Activated CD4-positive, alpha-beta memory T cell treated with anti-CD3 and anti-CD28 coated beads, Interleukin-2, amount 10 ng/mL, durations not matched to agents 7 days and 5 days (primary cell): ENCODE measurements at regions not wholly inside any gene's neighbourhood (a gene's known extent, or its start where the extent isn't known, plus 50 kb on each side); places are given as distances from the start of the nearest gene placed in this dataset.

Experiments
- CTCF ChIA-PET: fragments of 350-600 bp; sonication (Branson Sonifier 250); formaldehyde crosslinking; loops from one replicate; lab custom pipeline; 2021; ENCODE audit warnings: antibody characterized with exemption, inconsistent platforms; lab: Charles Lee
- POLR2A ChIA-PET: fragments of 350-600 bp; sonication (Branson Sonifier 250); formaldehyde crosslinking; loops from one replicate; lab custom pipeline; 2021; ENCODE audit warnings: antibody characterized with exemption; lab: Charles Lee
- DNase-seq: peaks from one replicate; pipeline ENCODE4 v3.0.0-alpha.2; 2020
- H3K27ac Mint-ChIP-seq: one replicate; pipeline ENCODE4 v1.8.0; 2021; ENCODE audit warnings: mild to moderate bottlenecking, mixed read lengths
- H3K27me3 Mint-ChIP-seq: one replicate; pipeline ENCODE4 v1.8.0; 2021; ENCODE audit warnings: mixed read lengths
- H3K36me3 Mint-ChIP-seq: one replicate; pipeline ENCODE4 v1.8.0; 2021; ENCODE audit warnings: low read depth, mixed read lengths
- H3K4me1 Mint-ChIP-seq: one replicate; pipeline ENCODE4 v1.8.0; 2021; ENCODE audit warnings: mixed read lengths
- H3K4me3 Mint-ChIP-seq: one replicate; pipeline ENCODE4 v1.8.0; 2021; ENCODE audit warnings: mild to moderate bottlenecking, mixed read lengths
- H3K9me3 Mint-ChIP-seq: one replicate; pipeline ENCODE4 v1.8.0; 2021; ENCODE audit warnings: mixed read lengths

DNA sequence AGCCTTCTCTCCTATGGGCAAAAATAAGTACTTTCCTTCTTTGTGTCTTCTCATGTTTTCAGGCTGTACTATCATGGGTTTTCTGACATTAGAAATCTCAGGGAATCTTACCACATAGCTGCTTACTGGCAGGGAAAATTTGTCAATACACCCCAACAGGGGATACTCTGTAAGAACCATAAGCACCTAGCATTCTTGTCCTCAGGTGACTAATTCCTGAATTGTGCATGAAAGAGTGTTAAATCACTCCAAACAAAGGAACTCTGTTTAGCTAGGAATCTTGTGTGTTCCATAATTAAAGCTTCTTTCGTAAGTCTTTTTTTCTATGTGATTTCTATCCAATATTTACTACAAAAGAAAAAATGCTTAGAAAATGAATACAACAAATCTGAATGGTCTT is 206.7 kb upstream of the POT1 start:
- no peak overlapping the region for H3K27ac Mint-ChIP-seq
- POLR2A ChIA-PET: no interaction called here
- CTCF ChIA-PET: no interaction called here
- H3K4me1 Mint-ChIP-seq: no peaks in the 10 kb centered on the region
- no peaks in the 10 kb centered on the region for H3K36me3 Mint-ChIP-seq
- DNase-seq: no peak
- no peaks in the 10 kb centered on the region for H3K9me3 Mint-ChIP-seq
- no peak overlapping the region for H3K4me3 Mint-ChIP-seq
- no peaks in the 10 kb centered on the region for H3K27me3 Mint-ChIP-seq

DNA sequence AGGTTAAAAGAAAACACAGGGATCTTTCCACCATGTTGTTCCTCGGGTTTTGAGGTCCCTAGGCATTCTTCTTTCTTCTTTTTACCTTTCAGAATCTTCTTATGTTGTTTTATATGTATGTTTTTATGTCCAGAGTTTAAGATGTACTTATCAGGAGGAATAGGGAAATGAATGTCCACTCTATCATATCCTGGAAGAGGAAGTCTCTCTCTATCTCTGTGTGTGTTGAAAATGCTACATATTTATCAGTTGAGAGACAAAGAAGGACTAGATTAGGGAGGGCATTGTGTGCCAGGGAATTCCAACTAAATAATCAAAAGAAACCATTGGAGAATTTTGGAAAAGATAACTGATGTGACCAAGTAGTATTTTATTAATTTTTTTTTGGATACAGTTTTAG is 200.5 kb upstream of the POT1 start:
- no peak for DNase-seq
- H3K4me3 Mint-ChIP-seq: no peak overlapping the region
- H3K4me1 Mint-ChIP-seq: no peaks in the 10 kb centered on the region
- ChIA-PET POLR2A (no interaction called here), CTCF (no interaction called here)
- no peaks in the 10 kb centered on the region for H3K36me3 Mint-ChIP-seq
- H3K27ac Mint-ChIP-seq: no peak overlapping the region
- H3K27me3 Mint-ChIP-seq: no peaks in the 10 kb centered on the region
- H3K9me3 Mint-ChIP-seq: peaks cover 4% of the 10 kb centered on the region

DNA sequence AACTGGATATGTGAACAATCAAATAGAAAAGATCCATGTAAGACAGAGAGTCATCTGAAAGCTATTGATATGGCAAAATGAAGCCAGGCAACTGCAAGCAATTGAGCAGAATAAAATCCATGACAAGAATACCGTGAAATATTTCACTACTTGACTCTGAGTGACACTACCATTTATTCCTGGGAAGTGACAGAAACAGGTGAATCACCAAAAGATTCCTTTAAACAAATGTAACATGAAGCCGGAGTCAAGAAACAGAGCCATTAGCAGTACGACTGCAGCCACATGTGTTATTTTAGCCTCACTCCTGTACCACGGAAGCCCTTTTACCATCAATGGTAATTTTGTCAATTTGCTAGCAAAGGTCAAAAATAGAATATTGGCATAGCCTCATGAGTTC is 197.7 kb upstream of the POT1 start:
- no peak overlapping the region for H3K4me3 Mint-ChIP-seq
- POLR2A ChIA-PET: no interaction called here
- CTCF ChIA-PET: no interaction called here
- peaks cover 7% of the 10 kb centered on the region for H3K9me3 Mint-ChIP-seq
- no peaks in the 10 kb centered on the region for H3K4me1 Mint-ChIP-seq
- DNase-seq: no peak
- H3K36me3 Mint-ChIP-seq: no peaks in the 10 kb centered on the region
- H3K27ac Mint-ChIP-seq: no peak overlapping the region
- no peaks in the 10 kb centered on the region for H3K27me3 Mint-ChIP-seq

DNA sequence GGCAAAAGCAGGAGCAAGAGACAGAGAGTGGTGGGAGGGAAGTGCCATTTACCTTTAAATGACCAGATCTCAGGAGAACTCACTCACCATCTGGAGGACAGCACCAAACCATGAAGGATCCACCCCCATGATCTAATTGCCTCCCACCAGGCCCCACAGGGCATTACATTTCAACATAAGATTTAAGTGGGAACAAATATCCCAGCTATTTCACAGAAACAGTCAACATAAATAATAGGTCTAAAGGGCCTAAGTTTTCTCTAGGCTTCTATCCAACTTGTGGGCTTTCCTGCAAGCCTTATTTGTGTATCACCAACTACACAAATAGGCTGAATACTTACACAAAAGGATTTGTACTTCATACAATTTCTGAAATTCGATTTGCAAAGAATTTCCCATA is 196.8 kb upstream of the POT1 start:
- Mint-ChIP-seq H3K27me3 (no peaks in the 10 kb centered on the region), H3K36me3 (no peaks in the 10 kb centered on the region), H3K9me3 (peaks cover 7% of the 10 kb centered on the region), H3K27ac (no peak overlapping the region), H3K4me3 (no peak overlapping the region), H3K4me1 (no peaks in the 10 kb centered on the region)
- ChIA-PET CTCF (no interaction called here), POLR2A (no interaction called here)
- DNase-seq: no peak

DNA sequence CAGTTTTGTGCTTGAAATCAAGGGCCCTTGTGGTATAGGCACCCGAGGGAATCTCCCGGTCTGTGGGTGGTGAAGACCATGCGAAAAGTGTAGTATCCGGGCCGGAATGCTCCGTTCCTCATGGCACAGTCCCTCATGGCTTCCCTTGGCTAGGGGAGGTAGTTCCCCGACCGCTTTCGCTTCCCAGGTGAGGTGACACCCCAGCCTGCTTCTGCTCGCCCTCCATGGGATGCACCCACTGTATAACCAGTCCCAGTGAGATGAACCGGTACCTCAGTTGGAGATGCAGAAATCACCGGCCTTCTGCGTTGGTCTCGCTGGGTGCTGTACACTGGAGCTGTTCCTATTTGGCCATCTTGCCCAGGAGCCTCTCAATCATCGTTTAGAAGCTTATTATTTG is 195.7 kb upstream of the POT1 start:
- H3K36me3 Mint-ChIP-seq: no peaks in the 10 kb centered on the region
- H3K27ac Mint-ChIP-seq: no peak overlapping the region
- no peak overlapping the region for H3K4me3 Mint-ChIP-seq
- ChIA-PET CTCF (no interaction called here), POLR2A (no interaction called here)
- H3K27me3 Mint-ChIP-seq: no peaks in the 10 kb centered on the region
- DNase-seq: no peak
- peaks cover 7% of the 10 kb centered on the region for H3K9me3 Mint-ChIP-seq
- H3K4me1 Mint-ChIP-seq: no peaks in the 10 kb centered on the region

DNA sequence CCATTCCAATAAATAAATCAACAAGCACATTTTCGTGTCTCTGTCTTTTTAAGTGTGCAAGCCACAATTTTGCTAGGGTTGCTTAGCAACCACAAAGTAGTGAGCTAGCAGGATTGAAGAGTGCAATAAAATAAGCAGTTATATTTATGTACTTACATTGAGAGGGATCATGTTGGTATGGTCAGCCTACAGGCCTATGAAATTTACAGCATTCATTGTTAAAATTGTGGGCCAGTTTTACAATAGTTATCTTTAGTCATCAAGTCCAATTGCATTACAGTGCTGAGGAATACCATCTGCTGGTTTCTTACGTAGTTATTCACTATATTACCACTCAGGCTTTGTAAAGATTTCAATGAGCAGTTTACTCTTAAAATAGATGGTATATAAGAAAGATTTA is 192.5 kb upstream of the POT1 start:
- POLR2A ChIA-PET: no interaction called here
- no peak for DNase-seq
- no peaks in the 10 kb centered on the region for H3K36me3 Mint-ChIP-seq
- H3K4me3 Mint-ChIP-seq: no peak overlapping the region
- peaks cover 5% of the 10 kb centered on the region for H3K9me3 Mint-ChIP-seq
- H3K27ac Mint-ChIP-seq: no peak overlapping the region
- no peaks in the 10 kb centered on the region for H3K4me1 Mint-ChIP-seq
- H3K27me3 Mint-ChIP-seq: no peaks in the 10 kb centered on the region
- CTCF ChIA-PET: no interaction called here

DNA sequence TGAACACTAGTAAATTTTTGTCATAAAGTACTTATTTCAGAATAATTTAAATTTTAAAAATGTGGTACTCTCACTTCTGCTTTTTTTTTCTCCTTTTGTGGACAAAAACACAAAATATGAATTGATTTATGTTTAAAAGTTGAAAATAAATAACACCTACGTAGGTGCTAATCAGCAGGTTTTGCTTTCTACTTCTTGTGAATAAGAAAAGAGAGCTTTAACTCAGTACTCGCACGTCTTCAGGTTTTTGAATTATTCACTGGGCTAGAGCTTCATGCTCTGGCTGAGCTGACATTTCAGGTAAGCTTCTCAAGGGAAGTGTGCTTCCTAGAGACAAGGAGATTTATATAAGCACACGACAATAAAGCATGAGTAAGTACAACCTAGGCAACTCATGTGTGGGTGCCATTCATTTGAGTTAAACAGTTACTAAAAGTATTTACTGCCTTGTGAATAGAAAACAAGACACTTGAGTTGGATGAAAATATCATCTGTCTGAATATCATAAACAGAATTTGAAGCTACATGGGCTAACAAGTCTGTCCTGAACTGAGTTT is 190.0 kb upstream of the POT1 start:
- Mint-ChIP-seq H3K36me3 (no peaks in the 10 kb centered on the region), H3K9me3 (peaks cover under 1% of the 10 kb centered on the region), H3K4me1 (no peaks in the 10 kb centered on the region), H3K27ac (no peak overlapping the region), H3K27me3 (no peaks in the 10 kb centered on the region), H3K4me3 (no peak overlapping the region)
- no peak for DNase-seq
- CTCF ChIA-PET: no interaction called here
- POLR2A ChIA-PET: no interaction called here

DNA sequence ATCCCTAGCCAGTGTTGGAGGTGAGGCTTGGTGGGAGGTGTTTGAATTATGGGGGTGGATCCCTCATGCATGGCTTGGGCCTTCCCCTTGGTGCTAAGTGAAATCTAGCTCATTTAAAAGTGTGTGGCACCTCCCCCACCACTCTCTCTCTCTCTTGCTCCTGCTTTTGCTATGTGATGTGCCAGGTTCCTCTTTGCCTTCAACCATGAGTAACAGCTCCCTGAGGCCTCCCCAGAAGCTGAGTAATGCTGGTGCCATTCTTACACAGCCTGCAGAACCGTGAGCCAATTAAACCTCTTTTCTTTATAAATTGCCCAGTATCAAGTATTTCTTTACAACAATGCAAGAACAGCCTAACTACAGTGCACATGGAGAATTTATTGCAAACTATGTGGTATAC is 188.8 kb upstream of the POT1 start:
- no peak overlapping the region for H3K4me3 Mint-ChIP-seq
- H3K9me3 Mint-ChIP-seq: no peaks in the 10 kb centered on the region
- ChIA-PET POLR2A (no interaction called here), CTCF (no interaction called here)
- no peak overlapping the region for H3K27ac Mint-ChIP-seq
- no peaks in the 10 kb centered on the region for H3K27me3 Mint-ChIP-seq
- DNase-seq: no peak
- H3K4me1 Mint-ChIP-seq: no peaks in the 10 kb centered on the region
- no peaks in the 10 kb centered on the region for H3K36me3 Mint-ChIP-seq

DNA sequence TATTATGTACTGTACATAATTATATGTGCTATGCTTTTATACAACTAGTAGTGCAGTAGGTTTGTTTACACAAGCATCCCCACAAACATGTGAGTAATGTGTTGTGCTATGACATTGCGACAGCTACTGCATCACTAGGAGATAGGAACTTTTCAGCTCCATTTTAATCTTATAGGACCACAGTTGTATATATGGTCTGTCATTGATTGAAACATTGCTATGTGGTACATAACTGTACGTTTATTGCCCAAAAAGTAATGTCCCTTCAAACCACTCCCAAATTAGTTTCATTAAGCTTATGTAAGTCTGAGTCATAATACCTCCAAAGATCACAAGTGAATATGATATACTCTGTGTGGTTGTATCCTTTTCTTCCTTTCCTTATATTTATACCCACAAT is 183.2 kb upstream of the POT1 start:
- Mint-ChIP-seq H3K4me1 (no peaks in the 10 kb centered on the region), H3K36me3 (no peaks in the 10 kb centered on the region), H3K27ac (no peak overlapping the region), H3K9me3 (peaks cover 5% of the 10 kb centered on the region), H3K4me3 (no peak overlapping the region), H3K27me3 (no peaks in the 10 kb centered on the region)
- ChIA-PET POLR2A (no interaction called here), CTCF (no interaction called here)
- DNase-seq: no peak

DNA sequence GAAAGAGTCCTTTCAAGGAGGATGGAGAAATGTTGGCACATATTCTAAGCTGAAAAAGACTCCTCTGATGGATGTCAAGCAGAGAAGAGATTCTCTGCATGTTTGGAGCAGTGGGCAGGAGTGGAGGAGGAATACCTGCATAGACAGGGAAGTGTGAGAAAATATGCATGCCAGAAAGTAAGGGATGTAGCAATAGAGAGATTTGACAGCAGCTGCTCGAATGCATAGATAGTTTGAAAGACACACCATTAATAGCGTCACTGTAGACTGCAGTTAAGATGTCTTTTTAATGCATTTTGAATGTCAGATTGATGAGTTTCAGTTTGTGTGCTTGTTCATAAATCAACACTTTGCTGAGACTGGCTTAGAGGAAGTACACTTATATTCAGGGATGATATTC is 169.9 kb upstream of the POT1 start:
- Mint-ChIP-seq H3K4me1 (no peaks in the 10 kb centered on the region), H3K9me3 (peaks cover 2% of the 10 kb centered on the region), H3K27me3 (no peaks in the 10 kb centered on the region), H3K27ac (no peak overlapping the region), H3K36me3 (no peaks in the 10 kb centered on the region), H3K4me3 (no peak overlapping the region)
- CTCF ChIA-PET: no interaction called here
- POLR2A ChIA-PET: no interaction called here
- DNase-seq: no peak

DNA sequence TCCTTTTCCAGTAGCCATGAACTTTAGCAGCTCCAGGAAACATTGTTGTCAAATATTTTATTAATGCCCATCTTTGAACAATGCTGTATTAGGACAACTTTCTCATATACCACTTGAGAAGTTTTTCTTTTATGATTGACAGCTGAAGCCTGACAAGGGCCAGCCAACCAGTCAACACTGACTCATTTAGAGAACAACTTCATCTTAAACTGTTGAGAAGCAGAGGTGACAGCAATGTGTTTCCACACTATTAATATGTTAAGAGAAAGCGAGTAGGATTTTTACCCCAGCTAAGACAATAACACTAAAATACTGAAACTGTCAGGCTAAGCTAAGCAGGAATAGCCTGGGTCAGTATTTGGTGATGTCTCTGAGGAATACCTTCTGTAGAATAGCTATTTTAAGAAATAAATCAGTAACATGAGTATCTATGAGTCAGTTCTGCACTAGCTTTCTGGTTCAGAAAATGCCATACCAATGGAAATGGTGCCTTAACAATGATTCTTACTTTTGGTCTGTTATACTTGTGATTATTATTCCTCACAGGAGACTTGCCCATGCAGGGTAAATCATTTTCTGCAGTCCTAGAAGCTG is 168.8 kb upstream of the POT1 start:
- H3K36me3 Mint-ChIP-seq: no peaks in the 10 kb centered on the region
- no peak for DNase-seq
- H3K9me3 Mint-ChIP-seq: peaks cover 2% of the 10 kb centered on the region
- ChIA-PET CTCF (interaction anchor here (0.9 kb wide), 1 partner anchor 243 kb away, joined by 5 read pairs; no protein-coding TSS in a partner anchor), POLR2A (no interaction called here)
- no peaks in the 10 kb centered on the region for H3K4me1 Mint-ChIP-seq
- no peak overlapping the region for H3K27ac Mint-ChIP-seq
- no peak overlapping the region for H3K4me3 Mint-ChIP-seq
- no peaks in the 10 kb centered on the region for H3K27me3 Mint-ChIP-seq

DNA sequence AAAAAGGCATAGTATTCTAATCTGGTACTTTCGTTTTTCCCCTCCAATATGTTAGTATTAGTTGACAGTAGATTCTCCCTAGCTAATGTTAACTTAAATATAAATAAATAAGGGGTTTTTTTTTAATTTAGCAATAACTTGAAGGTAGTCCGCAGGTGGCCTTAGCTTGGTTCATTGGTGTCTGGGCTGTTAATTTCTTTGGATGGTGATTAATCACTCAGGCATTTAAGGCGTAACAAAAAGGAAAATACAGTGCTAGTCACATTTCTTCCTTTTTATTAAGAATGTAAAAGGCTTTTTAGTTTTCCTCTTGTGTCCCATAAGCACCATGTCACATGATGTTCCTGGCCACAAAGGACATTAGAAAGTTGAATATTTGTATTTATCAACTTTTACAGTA is 161.0 kb upstream of the POT1 start:
- H3K9me3 Mint-ChIP-seq: no peaks in the 10 kb centered on the region
- POLR2A ChIA-PET: no interaction called here
- no peaks in the 10 kb centered on the region for H3K27me3 Mint-ChIP-seq

DNA sequence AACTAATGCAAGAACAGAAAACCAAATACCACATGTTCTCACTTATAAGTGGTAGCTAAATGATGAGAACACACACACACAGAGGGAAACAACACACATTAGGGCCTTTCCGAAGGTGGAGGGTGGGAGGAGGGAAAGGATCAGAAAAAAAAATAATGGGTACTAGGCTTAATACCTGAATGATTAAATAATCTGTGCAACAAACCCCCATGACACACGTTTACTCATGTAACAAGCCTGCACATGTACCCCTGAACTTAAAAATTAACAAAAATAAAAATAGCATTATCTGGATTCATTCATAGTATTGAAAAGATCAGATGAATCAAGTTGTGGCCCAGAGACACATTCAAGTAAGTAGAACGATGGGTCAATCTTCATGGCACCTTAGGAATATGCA is 159.5 kb upstream of the POT1 start:
- no peaks in the 10 kb centered on the region for H3K36me3 Mint-ChIP-seq

More for the DNA sequence above, 161.0 kb upstream of the POT1 start:
- Mint-ChIP-seq H3K4me3 (no peak overlapping the region), H3K27ac (no peak overlapping the region), H3K4me1 (no peaks in the 10 kb centered on the region), H3K36me3 (no peaks in the 10 kb centered on the region)
- DNase-seq: no peak
- CTCF ChIA-PET: no interaction called here

DNA sequence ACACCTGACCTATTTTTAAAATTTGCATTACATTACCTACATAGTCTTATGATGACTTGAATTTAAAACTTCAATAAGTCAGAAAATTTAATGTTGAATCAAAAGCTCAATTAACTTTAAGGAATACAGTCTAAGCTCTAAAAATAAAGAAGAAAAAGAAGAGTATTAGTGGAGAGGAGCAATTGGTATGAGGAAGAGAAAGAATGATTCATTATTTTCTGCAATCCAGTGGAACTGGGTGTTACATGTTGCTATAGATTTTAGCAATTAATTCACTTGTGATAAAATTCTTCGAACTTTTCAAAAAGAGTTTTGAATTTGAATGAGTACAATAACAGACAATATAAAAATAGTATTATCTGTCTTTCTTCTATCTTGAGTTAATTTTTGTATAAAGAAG is 158.9 kb upstream of the POT1 start:
- H3K9me3 Mint-ChIP-seq: no peaks in the 10 kb centered on the region
- POLR2A ChIA-PET: no interaction called here
- CTCF ChIA-PET: interaction anchor here (0.5 kb wide), 1 partner anchor 25 kb away, joined by 4 read pairs; no protein-coding TSS in a partner anchor
- DNase-seq: no peak
- no peak overlapping the region for H3K27ac Mint-ChIP-seq
- no peaks in the 10 kb centered on the region for H3K36me3 Mint-ChIP-seq
- no peaks in the 10 kb centered on the region for H3K4me1 Mint-ChIP-seq
- H3K4me3 Mint-ChIP-seq: no peak overlapping the region
- H3K27me3 Mint-ChIP-seq: no peaks in the 10 kb centered on the region

More for the DNA sequence above, 159.5 kb upstream of the POT1 start:
- H3K9me3 Mint-ChIP-seq: no peaks in the 10 kb centered on the region
- H3K27me3 Mint-ChIP-seq: no peaks in the 10 kb centered on the region
- H3K4me3 Mint-ChIP-seq: no peak overlapping the region
- no peak overlapping the region for H3K27ac Mint-ChIP-seq
- DNase-seq: no peak
- POLR2A ChIA-PET: no interaction called here
- H3K4me1 Mint-ChIP-seq: no peaks in the 10 kb centered on the region
- CTCF ChIA-PET: no interaction called here
